Ammon's horn (tissue), 1 donor: ENCODE measurements at regions not wholly inside any gene's neighbourhood (a gene's known extent, or its start where the extent isn't known, plus 50 kb on each side); places are given as distances from the start of the nearest gene placed in this dataset.
"Not testable (repeated sequence)": the region's sequence is repeated elsewhere in the genome, so short reads cannot be mapped to it uniquely, and the experiment has no call there.

ENCODE experiments used
- DNase-seq: peaks from one replicate; pipeline ENCODE4 v3.0.0-alpha.2; 2016; ENCODE audit warnings: low spot score

DNA sequence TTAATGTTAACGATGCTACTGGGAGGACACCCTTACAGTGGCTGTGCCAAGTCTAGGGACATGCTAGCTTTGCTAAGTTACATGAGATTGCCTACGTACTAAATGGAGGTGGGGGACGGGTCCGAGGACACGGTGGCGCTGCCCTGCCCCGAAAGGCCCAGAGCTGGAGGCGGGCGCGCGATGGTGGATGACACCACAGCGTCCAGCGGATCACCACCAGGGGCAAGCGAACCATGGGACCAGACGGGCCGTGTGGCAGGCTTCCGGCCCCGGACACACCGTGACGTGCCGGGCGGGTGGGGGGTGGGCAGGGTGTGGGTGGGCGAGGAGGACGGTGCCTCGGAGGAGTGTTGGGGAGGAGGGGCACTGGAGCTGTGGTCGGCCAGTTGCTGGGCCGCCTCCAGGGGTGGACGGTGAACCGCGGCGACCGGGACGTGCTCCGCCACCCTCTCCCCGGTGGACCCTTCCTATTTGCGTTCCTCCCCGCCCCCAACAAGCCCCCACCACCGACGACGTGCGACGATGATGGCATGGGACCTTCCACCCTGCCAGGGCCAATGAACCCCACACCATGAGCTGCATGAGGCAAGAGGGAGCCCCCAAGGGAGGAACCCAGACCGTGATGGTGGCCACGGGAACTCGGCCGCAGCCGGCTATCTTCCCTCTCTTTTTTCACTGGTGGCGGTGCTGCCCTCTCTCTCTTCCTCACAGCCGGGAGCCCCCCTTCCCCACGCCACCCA is 773.3 kb upstream of the DEFB115 start:
- no peak for DNase-seq

DNA sequence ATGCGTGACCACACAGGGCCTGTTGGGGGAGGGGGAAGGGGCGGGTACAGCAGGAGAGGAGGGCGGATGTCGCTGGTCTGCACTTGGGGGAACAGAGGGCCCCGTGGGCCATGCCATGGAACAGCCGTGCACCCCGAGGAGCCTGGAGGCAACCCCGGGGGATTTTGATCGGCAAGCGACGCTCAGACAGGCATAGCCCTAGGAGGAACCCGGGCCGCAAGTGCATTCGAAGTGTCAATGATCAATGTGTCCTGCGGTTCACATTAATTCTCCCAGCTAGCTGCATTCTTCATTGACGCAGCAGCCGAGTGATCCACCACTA is 772.8 kb upstream of the DEFB115 start:
- no peak for DNase-seq

DNA sequence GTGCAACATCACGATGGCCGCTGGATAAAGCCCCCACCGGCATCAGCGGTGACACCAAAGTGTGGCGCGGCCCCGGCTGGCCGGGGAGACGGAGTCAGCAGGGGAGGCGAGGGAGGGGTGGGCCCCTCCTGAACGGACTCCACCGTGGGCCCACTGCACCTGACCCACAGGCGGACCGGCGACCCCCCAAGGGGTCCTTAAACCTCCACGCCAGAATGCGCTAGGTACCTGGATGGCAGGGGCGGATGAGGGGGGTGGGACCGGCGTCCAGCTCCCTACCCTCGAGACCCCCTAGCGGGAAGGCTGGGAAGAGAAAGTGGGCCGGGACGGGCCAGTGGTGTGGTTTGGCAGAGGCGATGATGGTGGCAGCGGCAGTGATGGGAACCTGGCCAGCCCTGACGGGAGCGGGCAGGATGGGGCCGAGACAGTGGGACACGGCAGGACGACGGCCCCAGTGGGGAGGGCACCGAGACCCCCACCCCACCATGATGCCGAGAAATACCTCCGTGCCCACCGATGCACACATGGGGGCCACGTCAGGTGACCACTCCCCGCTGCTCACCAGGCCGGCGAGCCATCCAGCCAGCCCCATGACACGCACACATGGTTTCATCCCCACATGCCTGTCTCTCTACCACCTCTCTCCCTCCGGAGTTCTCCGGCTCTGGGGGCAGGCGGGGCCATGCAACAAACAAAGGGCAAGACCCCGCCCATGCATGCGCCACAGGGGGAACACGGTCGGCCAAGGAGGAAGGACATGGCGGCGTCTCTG is 771.9 kb upstream of the DEFB115 start:
- DNase-seq: no peak

DNA sequence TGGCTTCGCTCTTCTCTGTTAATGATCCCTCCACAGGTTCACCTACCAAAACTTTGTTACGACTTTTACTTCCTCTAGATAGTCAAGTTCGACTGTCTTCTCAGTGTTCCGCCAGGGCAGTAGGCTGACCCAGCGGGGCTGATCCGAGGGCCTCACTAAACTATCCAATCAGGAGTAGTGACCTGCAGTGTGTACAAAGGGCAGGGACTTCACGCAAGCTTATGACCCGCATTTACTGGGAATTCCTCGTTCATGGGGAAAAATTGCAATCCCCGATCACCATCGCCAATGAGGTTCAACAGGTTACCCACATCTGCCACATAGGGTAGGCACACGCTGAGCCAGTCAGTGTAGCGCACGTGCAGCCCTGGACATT is 771.4 kb upstream of the DEFB115 start:
- DNase-seq: no peak

DNA sequence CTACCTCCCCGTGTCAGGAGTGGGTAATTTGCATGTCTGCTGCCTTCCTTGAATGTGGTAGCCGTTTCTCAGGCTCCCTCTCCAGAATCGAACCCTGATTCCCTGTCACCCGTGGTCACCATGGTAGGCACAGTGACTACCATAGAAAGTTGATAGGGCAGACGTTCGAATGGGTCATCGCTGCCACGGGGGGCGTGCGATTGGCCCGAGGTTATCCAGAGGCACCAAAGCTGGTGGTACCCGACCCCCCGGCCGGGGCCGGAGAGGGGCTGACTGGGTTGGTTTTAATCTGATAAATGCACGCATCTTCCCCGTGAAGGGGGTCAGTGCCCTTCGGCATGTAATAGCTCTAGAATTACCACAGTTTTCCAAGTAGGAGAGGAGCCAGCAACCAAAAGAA is 770.0 kb upstream of the DEFB115 start:
- DNase-seq: not testable (repeated sequence)

DNA sequence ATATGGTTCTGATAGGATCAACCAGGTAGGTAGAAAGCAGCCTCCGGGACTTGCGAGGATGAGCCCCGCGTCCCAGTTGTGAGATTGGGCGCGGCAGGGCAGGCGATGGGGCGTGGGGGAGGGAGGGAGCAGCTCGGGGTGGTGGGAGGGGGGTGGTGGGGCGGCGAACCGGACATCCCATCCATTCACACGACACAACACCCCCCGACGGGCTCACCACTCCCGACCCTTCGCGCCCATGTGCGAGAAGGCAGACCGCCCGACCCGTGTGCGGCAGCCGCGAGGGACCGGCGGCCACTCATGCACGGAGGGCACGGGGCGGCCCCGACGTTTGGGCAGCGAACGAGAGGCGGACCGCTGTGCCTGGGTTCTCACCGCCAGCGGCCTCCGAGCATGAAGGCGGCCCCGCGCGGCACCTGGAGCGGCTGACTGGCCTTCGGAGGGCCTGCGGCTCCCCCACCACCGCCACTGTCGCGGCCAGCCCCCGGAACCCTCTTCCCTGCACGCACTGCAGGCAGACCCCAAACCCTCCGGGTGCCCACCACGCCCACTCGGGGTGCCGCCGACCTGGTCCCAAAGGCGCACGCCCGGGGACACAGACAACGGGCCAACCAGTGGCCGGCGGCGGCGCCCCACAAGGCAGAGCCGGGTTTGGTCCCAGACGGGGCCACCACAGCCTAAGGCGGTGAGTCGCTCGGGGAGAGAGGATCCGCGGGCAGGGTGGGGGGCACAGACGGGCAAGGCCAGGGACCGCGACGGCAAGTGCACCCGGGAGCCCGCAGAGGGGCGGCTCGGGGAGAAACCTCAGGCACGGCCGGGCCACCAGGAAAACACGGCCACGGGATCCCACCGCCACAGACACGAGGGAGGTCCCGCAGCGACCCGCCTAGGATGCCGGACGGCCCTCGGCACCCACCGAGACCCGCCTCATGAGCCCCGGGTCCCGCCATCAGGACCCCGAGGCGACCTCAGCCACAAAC is 769.2 kb upstream of the DEFB115 start:
- no peak for DNase-seq

DNA sequence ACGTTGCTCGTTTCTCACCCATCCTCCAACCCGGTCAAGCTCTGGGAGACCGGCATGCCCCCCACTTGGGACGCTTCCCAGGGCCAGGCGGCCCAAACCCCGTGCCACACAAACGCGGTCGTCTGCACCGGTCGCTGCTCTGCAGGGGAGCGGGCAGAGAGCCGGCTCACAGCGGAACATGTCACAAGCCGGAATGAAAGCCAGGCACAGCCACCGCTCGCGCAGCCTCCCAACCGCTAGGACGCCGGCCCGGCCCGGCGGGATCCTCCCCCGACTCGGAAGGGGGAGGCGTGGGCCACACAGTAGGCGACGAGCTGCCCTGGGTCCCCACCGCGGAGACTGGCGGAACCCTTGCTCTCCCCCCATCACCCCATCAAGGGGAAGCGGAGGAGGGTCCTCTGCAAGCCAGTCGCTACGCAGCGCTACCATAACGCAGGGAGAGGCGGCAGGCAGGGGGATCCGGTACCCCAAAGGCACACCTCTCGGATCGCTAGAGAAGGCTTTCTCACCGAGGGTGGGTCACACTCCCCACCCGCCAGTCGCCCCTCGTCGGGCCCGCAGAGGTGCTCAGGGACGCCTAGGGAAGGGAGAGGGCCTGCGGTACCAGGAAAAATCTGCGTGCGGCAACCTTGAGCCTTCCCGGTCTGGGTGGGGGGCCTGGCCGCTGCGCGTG is 768.4 kb upstream of the DEFB115 start:
- no peak for DNase-seq

DNA sequence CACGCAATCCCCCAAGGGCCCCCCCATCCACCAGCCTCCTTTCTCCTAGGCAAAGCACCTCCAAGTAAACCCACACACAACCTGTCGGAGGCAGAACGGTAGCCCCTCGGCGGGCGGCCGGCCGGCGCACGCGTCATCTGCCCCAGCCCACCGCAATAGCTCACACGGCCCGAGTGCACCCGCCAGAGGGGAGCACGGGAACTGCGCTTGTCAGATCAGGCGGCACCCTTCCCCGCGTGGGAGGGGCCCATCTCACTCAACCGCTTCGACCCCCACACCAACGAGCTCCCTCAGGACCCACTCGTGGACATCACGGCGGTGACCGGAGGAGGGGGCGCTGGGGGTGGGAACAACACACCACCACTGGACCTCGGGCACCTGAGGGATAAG is 767.9 kb upstream of the DEFB115 start:
- no peak for DNase-seq

DNA sequence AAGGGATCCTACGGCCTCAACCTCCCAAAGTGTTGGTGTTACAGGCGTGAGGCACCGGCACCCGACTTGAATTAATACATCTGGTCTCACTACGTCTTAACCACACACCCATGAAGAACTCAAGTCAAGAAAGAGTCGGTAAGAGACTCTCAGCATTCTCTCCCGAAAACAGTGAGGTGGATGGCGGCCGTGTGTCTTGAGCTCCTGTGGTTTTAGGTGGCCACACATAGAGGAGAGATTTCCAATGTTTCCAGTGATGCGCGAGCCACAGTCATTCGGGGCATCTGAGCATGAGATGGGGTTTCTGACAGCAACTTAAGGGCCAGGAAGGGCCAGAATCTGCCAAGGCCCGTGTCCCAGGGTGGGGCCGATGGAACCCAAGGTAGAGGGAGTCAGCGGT is 766.4 kb upstream of the DEFB115 start:
- no peak for DNase-seq

DNA sequence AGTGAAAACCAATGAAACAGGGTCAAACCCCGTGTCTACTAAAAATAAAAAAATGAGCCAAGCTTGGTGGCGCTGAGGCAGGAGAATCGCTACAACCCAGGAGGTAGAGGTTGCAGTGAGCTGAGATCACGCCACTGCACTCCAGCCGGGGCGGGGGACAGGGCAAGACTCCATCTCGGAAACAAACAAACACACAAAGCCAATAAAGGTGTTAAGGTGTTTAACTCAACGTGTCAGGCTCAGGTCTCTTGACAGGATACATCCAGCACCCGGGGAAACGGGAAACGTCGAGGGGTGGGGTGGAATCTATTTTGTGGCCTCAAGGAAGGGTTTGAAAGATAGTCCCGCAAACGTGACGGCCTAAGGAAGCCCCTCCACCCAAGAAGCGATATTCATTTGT is 760.8 kb upstream of the DEFB115 start:
- not testable (repeated sequence) for DNase-seq

DNA sequence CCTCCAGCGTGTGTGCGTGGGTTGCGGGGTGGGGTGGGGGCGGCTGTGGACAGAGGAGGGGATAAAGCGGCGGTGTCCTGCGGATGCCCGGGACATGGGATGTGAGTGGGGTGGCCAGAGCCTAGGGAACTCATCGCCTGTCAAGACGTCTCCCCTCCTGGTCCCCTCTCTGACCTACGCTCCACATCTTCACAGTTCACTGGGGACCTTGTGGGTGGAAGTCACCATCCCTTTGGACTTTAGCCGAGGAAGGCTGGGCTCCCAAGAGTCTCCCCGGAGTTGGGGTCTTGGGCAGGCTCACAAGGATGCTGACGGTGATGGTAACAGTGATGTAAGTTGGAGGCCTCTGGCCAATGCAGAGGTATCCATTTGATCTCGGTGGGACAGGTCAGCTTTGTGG is 760.3 kb upstream of the DEFB115 start:
- not testable (repeated sequence) for DNase-seq

DNA sequence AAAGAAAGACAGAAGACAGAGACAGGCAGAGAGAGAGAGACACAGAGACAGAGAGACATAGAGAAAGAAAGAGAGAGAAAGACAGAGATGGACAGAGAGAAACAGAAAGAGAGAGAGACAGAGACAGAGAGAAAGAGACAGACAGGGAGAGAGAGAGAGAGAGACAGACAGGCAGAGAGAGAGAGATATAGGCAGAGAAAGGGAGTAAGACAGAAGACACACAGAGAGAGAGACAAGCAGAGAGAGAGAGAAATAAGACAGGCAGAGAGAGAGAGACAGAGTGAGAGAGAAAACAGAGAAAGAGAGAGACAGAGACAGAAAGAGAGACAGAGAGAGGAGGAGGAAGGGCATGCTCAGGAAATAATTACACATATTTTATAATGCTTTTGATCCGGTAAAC is 758.3 kb upstream of the DEFB115 start:
- no peak for DNase-seq

DNA sequence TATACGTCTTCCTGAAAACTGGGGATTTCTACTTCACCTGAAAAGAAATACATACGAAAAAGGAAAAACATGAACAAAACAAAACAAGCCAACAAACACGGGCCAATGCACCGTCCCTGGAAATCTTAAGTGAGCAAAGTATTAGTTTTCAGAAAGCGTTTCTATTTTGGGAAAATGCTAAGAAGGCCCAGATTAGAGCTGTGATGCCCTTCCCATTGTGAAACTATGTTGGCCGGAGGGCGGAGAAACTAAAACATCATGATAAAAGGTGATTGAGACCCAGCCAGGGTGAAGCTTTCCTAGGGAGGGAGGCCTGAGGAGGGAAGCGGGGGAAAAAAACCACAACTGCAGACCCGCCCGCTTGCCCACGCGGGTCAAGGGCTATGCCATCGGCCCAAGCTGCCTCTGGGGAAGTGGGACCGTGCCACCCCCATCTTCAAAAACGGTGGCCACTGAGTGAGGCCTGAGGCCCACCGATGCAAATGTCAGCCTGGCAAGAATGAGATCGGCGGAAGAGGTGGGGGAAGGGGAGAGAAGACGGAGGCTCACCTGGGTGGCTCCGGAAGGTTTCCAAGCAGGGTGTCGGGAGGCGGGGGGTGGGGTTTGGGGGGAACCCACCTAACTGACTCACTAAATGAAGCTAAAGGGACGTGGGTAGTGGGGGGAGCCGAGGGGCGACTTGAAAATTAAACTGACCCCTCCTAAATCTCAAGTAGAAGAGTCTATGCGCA is 757.6 kb upstream of the DEFB115 start:
- not testable (repeated sequence) for DNase-seq

DNA sequence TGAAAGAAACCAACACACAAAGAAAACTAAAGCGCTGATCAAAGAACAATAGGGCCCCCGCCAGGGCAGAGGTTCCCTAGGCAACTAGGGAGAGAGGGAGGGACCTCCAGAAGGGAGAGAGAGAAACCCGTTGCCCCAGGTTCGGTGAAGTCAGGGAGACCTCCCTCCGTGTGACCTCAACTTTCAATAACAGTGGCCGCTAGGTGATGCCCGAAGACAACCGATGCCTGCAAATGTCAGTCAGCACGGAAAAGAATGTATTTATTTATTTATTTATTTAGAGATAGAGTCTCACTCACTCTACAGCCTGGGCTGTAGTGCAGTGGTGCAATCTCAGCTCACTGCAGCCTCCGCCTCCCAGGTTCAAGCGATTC is 757.0 kb upstream of the DEFB115 start:
- DNase-seq: not testable (repeated sequence)

DNA sequence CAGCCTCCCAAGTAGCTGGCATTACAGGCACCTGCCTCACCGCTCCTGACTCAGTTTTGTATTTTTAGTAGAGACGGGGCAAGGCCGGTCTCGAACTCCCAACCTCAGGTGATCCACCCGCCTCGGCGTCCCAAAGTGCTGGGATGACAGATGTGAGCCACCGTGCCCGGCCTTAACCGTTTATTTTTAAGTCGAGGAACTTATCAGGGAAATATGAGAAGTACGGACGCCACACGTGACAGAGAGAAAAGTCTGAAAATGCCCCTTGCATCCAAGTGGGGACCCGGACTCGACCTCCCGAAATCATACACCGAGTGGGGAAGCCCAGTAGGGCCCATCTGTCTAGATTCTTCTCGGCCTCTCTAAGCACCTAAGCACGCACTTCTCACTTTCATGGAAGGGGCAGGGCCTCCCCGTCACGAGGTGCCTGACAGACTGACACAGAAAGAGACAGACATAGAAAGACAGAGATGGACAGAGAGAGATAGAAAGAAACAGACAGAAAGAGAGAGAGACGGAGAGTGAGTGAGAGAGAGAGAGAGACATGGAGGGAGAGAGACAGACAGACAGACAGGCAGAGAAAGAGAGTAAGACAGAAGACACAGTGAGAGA is 756.5 kb upstream of the DEFB115 start:
- no peak for DNase-seq

DNA sequence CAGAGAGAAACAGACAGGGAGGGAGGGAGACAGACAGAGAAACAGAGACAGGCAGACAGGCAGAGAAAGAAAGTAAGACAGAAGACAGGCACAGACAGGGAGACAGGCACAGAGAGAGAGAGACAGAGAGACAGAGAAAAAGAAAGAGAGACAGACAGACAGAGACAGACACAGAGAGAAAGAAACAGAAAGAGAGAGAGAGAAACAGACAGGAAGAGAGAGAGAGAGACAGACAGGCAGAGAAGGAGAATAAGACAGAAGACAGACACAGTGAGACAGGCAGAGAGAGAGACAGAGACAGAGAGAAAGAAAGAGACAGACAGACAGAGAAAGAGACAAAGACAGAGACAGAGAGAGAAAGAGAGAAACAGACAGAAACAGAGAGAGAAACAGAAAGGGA is 754.8 kb upstream of the DEFB115 start:
- no peak for DNase-seq

DNA sequence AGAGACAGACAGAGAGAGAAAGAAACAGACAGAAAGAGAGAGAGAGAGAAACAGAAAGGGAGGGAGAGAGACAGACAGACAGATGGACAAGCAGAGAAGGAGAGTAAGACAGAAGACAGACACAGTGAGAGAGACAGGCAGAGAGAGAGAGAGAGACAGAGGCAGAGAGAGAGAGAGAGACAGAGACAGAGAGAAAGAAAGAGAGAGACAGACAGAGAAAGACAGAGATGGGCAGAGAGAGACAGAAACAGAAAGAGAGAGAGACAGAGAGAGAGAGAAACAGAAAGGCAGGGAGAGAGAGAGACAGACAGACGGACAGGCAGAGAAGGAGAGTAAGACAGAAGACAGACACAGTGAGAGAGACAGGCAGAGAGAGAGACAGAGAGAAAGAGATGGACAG is 754.3 kb upstream of the DEFB115 start:
- DNase-seq: not testable (repeated sequence)

DNA sequence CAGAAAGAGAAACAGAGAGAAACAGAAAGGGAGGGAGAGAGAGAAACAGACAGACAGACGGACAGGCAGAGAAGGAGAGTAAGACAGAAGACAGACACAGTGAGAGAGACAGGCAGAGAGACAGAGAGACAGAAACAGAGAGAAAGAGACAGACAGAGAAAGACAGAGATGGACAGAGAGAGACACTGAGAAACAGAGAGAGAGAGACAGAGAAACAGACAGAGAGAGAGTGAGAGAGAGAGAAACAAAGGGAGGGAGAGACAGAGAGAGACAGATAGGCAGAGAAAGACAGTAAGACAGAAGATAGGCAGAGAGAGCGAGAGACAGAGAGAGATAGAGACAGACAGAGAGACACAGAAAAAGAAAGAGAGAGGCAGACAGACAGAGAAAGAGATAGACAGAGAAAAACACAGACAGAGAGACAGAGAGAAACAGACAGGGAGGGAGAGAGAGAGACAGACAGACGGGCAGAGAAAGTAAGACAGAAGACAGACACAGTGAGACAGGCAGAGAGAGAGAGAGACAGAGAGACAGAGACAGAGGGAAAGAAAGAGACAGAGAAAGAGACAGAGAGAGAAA is 753.4 kb upstream of the DEFB115 start:
- DNase-seq: no peak

DNA sequence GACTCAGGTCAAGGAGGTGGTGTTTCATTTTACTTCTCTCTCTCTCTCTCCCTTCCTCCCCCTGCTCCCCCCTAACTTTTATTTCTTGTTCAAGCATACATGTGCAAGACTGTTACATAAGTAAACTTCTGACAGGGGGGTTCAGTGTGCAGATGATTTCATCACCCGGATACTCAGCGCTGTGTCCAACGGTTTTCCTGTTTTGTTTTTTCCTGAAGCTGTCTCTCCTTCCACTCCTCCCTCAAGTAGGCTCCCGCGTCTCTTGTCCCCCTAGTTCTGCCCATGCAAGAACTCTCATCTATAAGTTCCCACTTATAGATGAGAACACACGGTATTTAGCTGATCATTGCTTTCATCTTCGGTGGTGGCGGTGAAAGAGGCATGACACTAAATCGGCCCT is 751.9 kb upstream of the DEFB115 start:
- DNase-seq: no peak

DNA sequence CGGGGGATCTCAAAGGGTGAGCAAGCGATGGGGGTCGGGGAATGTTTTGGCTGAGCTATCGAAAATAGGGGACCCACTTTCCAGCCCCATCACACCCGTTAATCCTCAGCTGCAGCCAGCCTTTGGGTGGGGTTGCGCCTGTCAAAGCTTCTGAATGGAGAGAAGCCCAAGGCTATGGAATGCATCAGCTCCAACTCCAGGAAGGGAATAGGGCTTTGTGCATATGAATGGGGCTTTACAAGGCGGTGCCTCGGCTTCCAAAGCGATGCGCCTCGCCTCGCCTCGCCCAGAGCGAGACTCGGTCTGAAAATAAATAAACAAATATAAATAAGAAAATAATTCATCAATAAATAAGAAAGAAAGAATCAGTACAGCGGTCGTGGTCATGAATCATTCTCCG is 751.4 kb upstream of the DEFB115 start:
- DNase-seq: no peak

DNA sequence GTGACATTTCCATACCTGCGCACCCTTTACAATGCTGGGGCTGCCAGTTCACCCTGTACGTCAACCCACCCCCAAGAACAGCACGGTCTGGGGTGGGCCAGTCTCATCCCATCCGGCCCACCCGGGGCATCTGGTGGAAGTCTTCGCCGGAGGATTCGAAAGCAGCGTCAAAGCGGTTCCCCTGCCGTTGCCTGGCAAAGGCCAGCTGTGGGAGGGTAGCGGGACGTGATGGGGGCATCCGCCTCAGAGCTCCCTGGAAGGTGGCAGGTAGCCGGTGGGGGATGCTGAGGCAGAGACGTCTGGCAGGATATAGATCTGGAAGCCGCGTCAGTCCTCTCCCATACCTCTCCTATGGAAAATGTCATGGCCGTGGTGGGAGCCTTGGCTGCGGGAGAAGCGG is 749.1 kb upstream of the DEFB115 start:
- DNase-seq: not testable (repeated sequence)
